Ammon's horn (tissue), 1 donor: ENCODE measurements at regions not wholly inside any gene's neighbourhood (a gene's known extent, or its start where the extent isn't known, plus 50 kb on each side); places are given as distances from the start of the nearest gene placed in this dataset.
"Not testable (repeated sequence)": the region's sequence is repeated elsewhere in the genome, so short reads cannot be mapped to it uniquely, and the experiment has no call there.

Source experiments
- DNase-seq: peaks from one replicate; pipeline ENCODE4 v3.0.0-alpha.2; 2016; ENCODE audit warnings: low spot score

GRCh38 chr1:83511146-83511726 is 487.7 kb downstream of the TTLL7 start:
- no peak for DNase-seq

GRCh38 chr1:83509301-83509781 is 489.6 kb downstream of the TTLL7 start:
- no peak for DNase-seq

- DNase-seq = no peak
Measured at GRCh38 chr1:83508485-83509151, 490.3 kb downstream of the TTLL7 start.

GRCh38 chr1:83505148-83505547 is 493.8 kb downstream of the TTLL7 start:
- DNase-seq = no peak

GRCh38 chr1:83503153-83503552 is 495.8 kb downstream of the TTLL7 start:
- DNase-seq = no peak

- DNase-seq = no peak
Measured at GRCh38 chr1:83500987-83501591, 497.8 kb downstream of the TTLL7 start.

- DNase-seq = no peak
Measured at GRCh38 chr1:83500531-83500930, 498.4 kb downstream of the TTLL7 start.

- no peak for DNase-seq
Measured at GRCh38 chr1:83499998-83500397, 498.9 kb downstream of the TTLL7 start.

- DNase-seq = no peak
Measured at GRCh38 chr1:83497563-83497962, 501.4 kb downstream of the TTLL7 start.

- no peak for DNase-seq
Measured at GRCh38 chr1:83495560-83495959, 503.4 kb downstream of the TTLL7 start.

- DNase-seq = no peak
Measured at GRCh38 chr1:83493633-83494032, 505.3 kb downstream of the TTLL7 start.

GRCh38 chr1:83491930-83492329 is 507.0 kb downstream of the TTLL7 start:
- DNase-seq = no peak

GRCh38 chr1:83490988-83491387 is 507.9 kb downstream of the TTLL7 start:
- no peak for DNase-seq

- DNase-seq = not testable (repeated sequence)
Measured at GRCh38 chr1:83488105-83488504, 510.8 kb downstream of the TTLL7 start.

- DNase-seq = not testable (repeated sequence)
Measured at GRCh38 chr1:83487460-83487859, 511.5 kb downstream of the TTLL7 start.

GRCh38 chr1:83485314-83486019 is 513.5 kb downstream of the TTLL7 start:
- DNase-seq = not testable (repeated sequence)

- DNase-seq = not testable (repeated sequence)
Measured at GRCh38 chr1:83481284-83481683, 517.6 kb downstream of the TTLL7 start.

GRCh38 chr1:83479591-83480239 is 519.2 kb downstream of the TTLL7 start:
- not testable (repeated sequence) for DNase-seq

- DNase-seq = not testable (repeated sequence)
Measured at GRCh38 chr1:83478127-83478526, 520.8 kb downstream of the TTLL7 start.

GRCh38 chr1:83476518-83476917 is 522.4 kb downstream of the TTLL7 start:
- not testable (repeated sequence) for DNase-seq

- DNase-seq = not testable (repeated sequence)
Measured at GRCh38 chr1:83474946-83475345, 524.0 kb downstream of the TTLL7 start.

- not testable (repeated sequence) for DNase-seq
Measured at GRCh38 chr1:83473986-83474385, 524.9 kb downstream of the TTLL7 start.
